Chondrocyte (in vitro differentiated cells): ENCODE measurements at regions not wholly inside any gene's neighbourhood (a gene's known extent, or its start where the extent isn't known, plus 50 kb on each side); places are given as distances from the start of the nearest gene placed in this dataset.

Experiments
- DNase-seq: peaks from one replicate; pipeline ENCODE4 v3.0.0; 2021; ENCODE audit warnings: mixed read lengths, low spot score
- H3K27ac Mint-ChIP-seq: one replicate; pipeline ENCODE4 v1.8.0; 2021; ENCODE audit warnings: mild to moderate bottlenecking, moderate library complexity, mixed read lengths; ENCODE audit not compliant: unreplicated experiment
- H3K27me3 Mint-ChIP-seq: 2 replicates; pipeline ENCODE4 v1.8.0; 2021; ENCODE audit warnings: low read depth, mixed read lengths
- H3K36me3 Mint-ChIP-seq: 2 replicates; pipeline ENCODE4 v1.8.0; 2021; ENCODE audit warnings: low read depth, mixed read lengths
- H3K4me1 Mint-ChIP-seq: 2 replicates; pipeline ENCODE4 v1.8.0; 2021; ENCODE audit warnings: low read depth, mild to moderate bottlenecking, mixed read lengths
- H3K4me3 Mint-ChIP-seq: one replicate; pipeline ENCODE4 v1.8.0; 2021; ENCODE audit warnings: mild to moderate bottlenecking, moderate library complexity, mixed read lengths; ENCODE audit not compliant: unreplicated experiment
- H3K9me3 Mint-ChIP-seq: 2 replicates; pipeline ENCODE4 v1.8.0; 2021; ENCODE audit warnings: low read depth, mixed read lengths
- TF ChIP-seq, protein P1 (sequence below): fragments of 200-600 bp; sonication (generic); IDR thresholded peaks from 2 replicates; pipeline ENCODE4 v1.5.0; 2021; ENCODE audit warnings: antibody characterized with exemption, mild to moderate bottlenecking, moderate library complexity

- TF ChIP-seq, protein P1, sequence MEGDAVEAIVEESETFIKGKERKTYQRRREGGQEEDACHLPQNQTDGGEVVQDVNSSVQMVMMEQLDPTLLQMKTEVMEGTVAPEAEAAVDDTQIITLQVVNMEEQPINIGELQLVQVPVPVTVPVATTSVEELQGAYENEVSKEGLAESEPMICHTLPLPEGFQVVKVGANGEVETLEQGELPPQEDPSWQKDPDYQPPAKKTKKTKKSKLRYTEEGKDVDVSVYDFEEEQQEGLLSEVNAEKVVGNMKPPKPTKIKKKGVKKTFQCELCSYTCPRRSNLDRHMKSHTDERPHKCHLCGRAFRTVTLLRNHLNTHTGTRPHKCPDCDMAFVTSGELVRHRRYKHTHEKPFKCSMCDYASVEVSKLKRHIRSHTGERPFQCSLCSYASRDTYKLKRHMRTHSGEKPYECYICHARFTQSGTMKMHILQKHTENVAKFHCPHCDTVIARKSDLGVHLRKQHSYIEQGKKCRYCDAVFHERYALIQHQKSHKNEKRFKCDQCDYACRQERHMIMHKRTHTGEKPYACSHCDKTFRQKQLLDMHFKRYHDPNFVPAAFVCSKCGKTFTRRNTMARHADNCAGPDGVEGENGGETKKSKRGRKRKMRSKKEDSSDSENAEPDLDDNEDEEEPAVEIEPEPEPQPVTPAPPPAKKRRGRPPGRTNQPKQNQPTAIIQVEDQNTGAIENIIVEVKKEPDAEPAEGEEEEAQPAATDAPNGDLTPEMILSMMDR, result no peak
- H3K36me3 Mint-ChIP-seq, result no peaks in the 10 kb centered on the region
- H3K4me3 Mint-ChIP-seq, result no peak overlapping the region
- no peak for DNase-seq
- no peak overlapping the region for H3K27ac Mint-ChIP-seq
- H3K9me3 Mint-ChIP-seq, result no peaks in the 10 kb centered on the region
- H3K4me1 Mint-ChIP-seq, result no peaks in the 10 kb centered on the region
- H3K27me3 Mint-ChIP-seq, result peaks cover 5% of the 10 kb centered on the region
Measured at GRCh38 chr7:89927762-89928161, 226.5 kb upstream of the STEAP1 start.

- Mint-ChIP-seq H3K36me3 (no peaks in the 10 kb centered on the region), H3K9me3 (no peaks in the 10 kb centered on the region), H3K27me3 (peaks cover under 1% of the 10 kb centered on the region), H3K4me3 (no peak overlapping the region), H3K27ac (no peak overlapping the region), H3K4me1 (no peaks in the 10 kb centered on the region)
- TF ChIP-seq, protein P1, result no peak
- no peak for DNase-seq
Measured at GRCh38 chr7:89928451-89928850, 225.8 kb upstream of the STEAP1 start.

DNA sequence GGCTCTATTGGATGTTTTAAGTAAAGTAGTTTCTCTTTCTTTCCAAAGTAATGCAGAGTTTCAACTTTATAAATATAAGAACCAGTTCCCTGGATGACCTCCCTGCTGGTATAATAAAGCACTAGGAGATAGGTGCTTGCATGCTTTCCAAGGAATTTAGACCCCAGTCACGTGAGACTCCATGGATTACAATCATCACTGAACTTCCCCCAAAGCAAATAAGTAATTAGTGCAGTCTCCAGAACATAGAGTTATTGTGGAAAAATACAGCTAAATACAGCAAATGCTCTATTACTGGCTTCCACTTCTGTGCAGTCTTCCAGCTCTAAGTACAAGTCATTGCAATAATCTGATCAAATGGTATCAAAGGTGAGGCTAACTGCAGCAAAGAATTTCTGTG is 220.2 kb upstream of the STEAP1 start:
- no peak overlapping the region for H3K4me3 Mint-ChIP-seq
- DNase-seq, result no peak
- TF ChIP-seq, protein P1, result no peak
- no peaks in the 10 kb centered on the region for H3K4me1 Mint-ChIP-seq
- no peaks in the 10 kb centered on the region for H3K36me3 Mint-ChIP-seq
- H3K27ac Mint-ChIP-seq, result no peak overlapping the region
- H3K27me3 Mint-ChIP-seq, result no peaks in the 10 kb centered on the region
- H3K9me3 Mint-ChIP-seq, result peaks cover 3% of the 10 kb centered on the region

DNA sequence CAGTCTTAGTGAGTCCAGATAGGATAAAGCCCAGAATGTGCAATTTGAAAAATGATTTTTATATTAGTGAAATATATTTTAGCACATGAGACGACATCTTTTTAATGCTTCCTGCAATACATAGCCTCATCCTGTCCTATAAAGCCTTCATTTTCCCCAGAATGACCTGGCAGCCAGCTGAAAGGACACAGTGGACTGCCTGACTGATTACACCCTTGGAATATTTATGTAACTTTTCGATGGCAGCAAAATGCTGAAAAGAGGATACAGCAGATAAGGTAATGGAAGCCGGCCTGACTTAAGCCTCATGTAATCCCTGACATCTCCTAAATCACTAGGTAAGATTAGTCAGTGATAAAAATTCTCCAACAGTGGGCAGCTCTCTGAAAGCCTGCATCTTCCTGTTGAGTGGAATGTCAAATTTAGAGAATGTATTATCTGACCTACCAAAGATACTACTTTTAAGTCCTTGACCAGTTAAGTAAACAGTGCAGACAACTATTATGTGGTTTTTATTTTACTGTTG is 210.7 kb upstream of the STEAP1 start:
- DNase-seq, result no peak
- TF ChIP-seq, protein P1, result no peak
- H3K27me3 Mint-ChIP-seq, result no peaks in the 10 kb centered on the region

GRCh38 chr7:89958525-89959068 is 195.7 kb upstream of the STEAP1 start:
- TF ChIP-seq, protein P1, result no peak
- H3K36me3 Mint-ChIP-seq, result no peaks in the 10 kb centered on the region
- no peaks in the 10 kb centered on the region for H3K4me1 Mint-ChIP-seq
- no peak for DNase-seq
- peaks cover 7% of the 10 kb centered on the region for H3K9me3 Mint-ChIP-seq
- H3K27ac Mint-ChIP-seq, result no peak overlapping the region
- no peak overlapping the region for H3K4me3 Mint-ChIP-seq
- peaks cover 1% of the 10 kb centered on the region for H3K27me3 Mint-ChIP-seq

More for the DNA sequence above, 210.7 kb upstream of the STEAP1 start:
- Mint-ChIP-seq H3K27ac (no peak overlapping the region), H3K9me3 (peaks cover 2% of the 10 kb centered on the region), H3K4me1 (no peaks in the 10 kb centered on the region), H3K4me3 (no peak overlapping the region), H3K36me3 (no peaks in the 10 kb centered on the region)
